HEK293 (cell line): ENCODE measurements at regions not wholly inside any gene's neighbourhood (a gene's known extent, or its start where the extent isn't known, plus 50 kb on each side); places are given as distances from the start of the nearest gene placed in this dataset.

Source experiments
- CTCF ChIA-PET: fragments of 350-600 bp; formaldehyde crosslinking; extraction: SDS; loops from one replicate; lab custom pipeline; 2021; ENCODE audit warnings: antibody characterized with exemption; lab: Yijun Ruan, JAX
- POLR2A ChIA-PET: fragments of 300-600 bp; formaldehyde crosslinking; extraction: SDS; loops from one replicate; lab custom pipeline; 2020; ENCODE audit warnings: antibody characterized with exemption, inconsistent platforms; lab: Yijun Ruan, JAX
- H3K27ac ChIP-seq: fragments of 200-500 bp; sonication (Bioruptor generic); 2 replicates; pipeline ENCODE4 v1.5.1; 2014; ENCODE audit warnings: low read depth, low read length, control low read depth, inconsistent platforms; ENCODE audit errors: extremely low read depth
- H3K36me3 ChIP-seq, 2 experiments: fragments of 200-500 bp in 1 of 2; sonication (Bioruptor generic) in 1 of 2; 1 replicate in 1 of 2; 2 replicates in 1 of 2; pipeline ENCODE4 v1.5.1; 2014 to 2017; ENCODE audit warnings: inconsistent platforms in 2 of 2, low read length in 2 of 2; ENCODE audit not compliant: control insufficient read depth in 2 of 2, insufficient read depth in 1 of 2
- H3K4me1 ChIP-seq: fragments of 200-500 bp; sonication (Bioruptor generic); 2 replicates; pipeline ENCODE4 v1.5.1; 2014; ENCODE audit warnings: mild to moderate bottlenecking, low read length, inconsistent platforms; ENCODE audit not compliant: control insufficient read depth, insufficient read depth
- H3K4me3 ChIP-seq: 2 replicates; pipeline ENCODE4 v1.5.1; 2011; ENCODE audit warnings: low read depth, mild to moderate bottlenecking, control low read depth, low read length, moderate library complexity
- H3K9me3 ChIP-seq: fragments of 200-500 bp; sonication (Bioruptor generic); 2 replicates; pipeline ENCODE4 v1.5.1; 2014; ENCODE audit warnings: low read depth, low read length, inconsistent platforms; ENCODE audit not compliant: control insufficient read depth, insufficient read depth
- GLI4 ChIP-seq: fragments of 450-650 bp; formaldehyde crosslinking; IDR thresholded peaks from 2 replicates; pipeline ENCODE4 v1.5.1; 2016; ENCODE audit warnings: missing biosample characterization, missing genetic modification characterization
- GLIS1 ChIP-seq: fragments of 450-650 bp; formaldehyde crosslinking; IDR thresholded peaks from 2 replicates; pipeline ENCODE4 v1.5.1; 2016; ENCODE audit warnings: missing biosample characterization, missing genetic modification characterization
- HOXD13 ChIP-seq: sonication (generic); formaldehyde crosslinking; IDR thresholded peaks from 2 replicates; pipeline ENCODE4 v1.8.0; 2022; ENCODE audit warnings: missing genetic modification reagents, borderline replicate concordance
- KLF1 ChIP-seq: fragments of 450-650 bp; formaldehyde crosslinking; IDR thresholded peaks from 2 replicates; pipeline ENCODE4 v1.5.1; 2016; ENCODE audit warnings: missing biosample characterization, missing genetic modification characterization
- OVOL3 ChIP-seq: fragments of 450-650 bp; formaldehyde crosslinking; IDR thresholded peaks from 2 replicates; pipeline ENCODE4 v1.5.1; 2016; ENCODE audit warnings: missing biosample characterization, missing genetic modification characterization
- RBAK ChIP-seq: fragments of 450-650 bp; formaldehyde crosslinking; IDR thresholded peaks from 2 replicates; pipeline ENCODE4 v1.5.1; 2016; ENCODE audit warnings: missing biosample characterization, missing genetic modification characterization
- SCRT2 ChIP-seq: fragments of 450-650 bp; formaldehyde crosslinking; IDR thresholded peaks from 2 replicates; pipeline ENCODE4 v1.5.1; 2016; ENCODE audit warnings: missing biosample characterization, missing genetic modification characterization
- SP2 ChIP-seq: fragments of 450-650 bp; formaldehyde crosslinking; IDR thresholded peaks from 2 replicates; pipeline ENCODE4 v1.5.1; 2016; ENCODE audit warnings: missing biosample characterization, missing genetic modification characterization
- TCF7L2 ChIP-seq: IDR thresholded peaks from 2 replicates; pipeline ENCODE4 v1.6.1; 2011; ENCODE audit warnings: low read depth, mild to moderate bottlenecking, inconsistent platforms, low read length, moderate library complexity, borderline replicate concordance
- WT1 ChIP-seq: fragments of 450-650 bp; formaldehyde crosslinking; IDR thresholded peaks from 2 replicates; pipeline ENCODE4 v1.5.1; 2016; ENCODE audit warnings: missing biosample characterization, missing genetic modification characterization
- ZBTB48 ChIP-seq: fragments of 450-650 bp; formaldehyde crosslinking; IDR thresholded peaks from 2 replicates; pipeline ENCODE4 v1.5.1; 2016; ENCODE audit warnings: missing biosample characterization, missing genetic modification characterization
- ZIC2 ChIP-seq: fragments of 450-650 bp; formaldehyde crosslinking; IDR thresholded peaks from 2 replicates; pipeline ENCODE4 v1.5.1; 2016; ENCODE audit warnings: missing biosample characterization, missing genetic modification characterization
- ZNF140 ChIP-seq: fragments of 450-650 bp; formaldehyde crosslinking; IDR thresholded peaks from 2 replicates; pipeline ENCODE4 v1.5.1; 2016; ENCODE audit warnings: missing biosample characterization, missing genetic modification characterization
- ZNF157 ChIP-seq: fragments of 450-650 bp; formaldehyde crosslinking; IDR thresholded peaks from 2 replicates; pipeline ENCODE4 v1.5.1; 2016; ENCODE audit warnings: missing biosample characterization, missing genetic modification characterization
- ZNF19 ChIP-seq: fragments of 450-650 bp; formaldehyde crosslinking; IDR thresholded peaks from 2 replicates; pipeline ENCODE4; 2016; ENCODE audit warnings: missing biosample characterization, missing genetic modification characterization, low read depth
- ZNF274 ChIP-seq, 2 experiments: fragments of 200-500 bp in 1 of 2; fragments of 450-650 bp in 1 of 2; sonication (Bioruptor generic) in 1 of 2; formaldehyde crosslinking in 1 of 2; IDR thresholded peaks; 2 replicates each; pipeline versions ENCODE4 v1.5.1 to v1.6.1; 2014 to 2016; ENCODE audit warnings: borderline replicate concordance in 1 of 2, inconsistent platforms in 1 of 2, low read length in 1 of 2, missing biosample characterization in 1 of 2, missing genetic modification characterization in 1 of 2
- ZNF350 ChIP-seq: fragments of 450-650 bp; formaldehyde crosslinking; IDR thresholded peaks from 2 replicates; pipeline ENCODE4 v1.5.0; 2017; ENCODE audit warnings: missing biosample characterization, mild to moderate bottlenecking, missing genetic modification characterization
- ZNF366 ChIP-seq: fragments of 450-650 bp; formaldehyde crosslinking; conservative IDR thresholded peaks from 2 replicates; pipeline ENCODE4 v1.5.1; 2016; ENCODE audit warnings: missing biosample characterization, missing genetic modification characterization
- ZNF37A ChIP-seq: fragments of 450-650 bp; IDR thresholded peaks from 2 replicates; pipeline ENCODE4 v1.5.1; 2018; ENCODE audit warnings: missing biosample characterization, missing genetic modification characterization
- ZNF416 ChIP-seq: fragments of 450-650 bp; formaldehyde crosslinking; IDR thresholded peaks from 2 replicates; pipeline ENCODE4 v1.5.1; 2016; ENCODE audit warnings: missing biosample characterization, missing genetic modification characterization
- ZNF530 ChIP-seq: fragments of 450-650 bp; formaldehyde crosslinking; IDR thresholded peaks from 2 replicates; pipeline ENCODE4 v1.5.1; 2016; ENCODE audit warnings: low read depth, missing biosample characterization, missing genetic modification characterization
- ZNF549 ChIP-seq: fragments of 450-650 bp; IDR thresholded peaks from 2 replicates; pipeline ENCODE4 v1.5.1; 2018; ENCODE audit warnings: missing biosample characterization, missing genetic modification characterization, mild to moderate bottlenecking, inconsistent platforms, moderate library complexity
- ZNF621 ChIP-seq: fragments of 450-650 bp; formaldehyde crosslinking; IDR thresholded peaks from 2 replicates; pipeline ENCODE4 v1.5.1; 2017; ENCODE audit warnings: missing biosample characterization, missing genetic modification characterization
- ZNF660 ChIP-seq: fragments of 450-650 bp; IDR thresholded peaks from 2 replicates; pipeline ENCODE4 v1.5.1; 2018; ENCODE audit warnings: missing biosample characterization, mild to moderate bottlenecking, missing genetic modification characterization
- ZNF670 ChIP-seq: fragments of 450-650 bp; formaldehyde crosslinking; IDR thresholded peaks from 2 replicates; pipeline ENCODE4 v1.5.1; 2016; ENCODE audit warnings: missing biosample characterization, missing genetic modification characterization, low read depth
- ZNF701 ChIP-seq: fragments of 450-650 bp; formaldehyde crosslinking; IDR thresholded peaks from 2 replicates; pipeline ENCODE4 v1.5.1; 2016; ENCODE audit warnings: missing biosample characterization, missing genetic modification characterization
- ZNF707 ChIP-seq: fragments of 450-650 bp; formaldehyde crosslinking; IDR thresholded peaks from 2 replicates; pipeline ENCODE4 v1.5.1; 2016; ENCODE audit warnings: missing biosample characterization, missing genetic modification characterization
- ZNF843 ChIP-seq: fragments of 450-650 bp; formaldehyde crosslinking; IDR thresholded peaks from 2 replicates; pipeline ENCODE4 v1.5.1; 2016; ENCODE audit warnings: missing biosample characterization, missing genetic modification characterization
- ZSCAN30 ChIP-seq: fragments of 450-650 bp; IDR thresholded peaks from 2 replicates; pipeline ENCODE4 v1.5.1; 2018; ENCODE audit warnings: missing biosample characterization, mild to moderate bottlenecking, missing genetic modification characterization, moderate library complexity
- TF ChIP-seq, protein P1 (sequence below): fragments of 450-650 bp; formaldehyde crosslinking; IDR thresholded peaks from 2 replicates; pipeline ENCODE4 v1.5.1; 2016; ENCODE audit warnings: missing biosample characterization, missing genetic modification characterization, borderline replicate concordance
- TF ChIP-seq, protein P2 (sequence below): fragments of 450-650 bp; formaldehyde crosslinking; IDR thresholded peaks from 2 replicates; pipeline ENCODE4 v1.5.1; 2016; ENCODE audit warnings: missing biosample characterization, missing genetic modification characterization

DNA sequence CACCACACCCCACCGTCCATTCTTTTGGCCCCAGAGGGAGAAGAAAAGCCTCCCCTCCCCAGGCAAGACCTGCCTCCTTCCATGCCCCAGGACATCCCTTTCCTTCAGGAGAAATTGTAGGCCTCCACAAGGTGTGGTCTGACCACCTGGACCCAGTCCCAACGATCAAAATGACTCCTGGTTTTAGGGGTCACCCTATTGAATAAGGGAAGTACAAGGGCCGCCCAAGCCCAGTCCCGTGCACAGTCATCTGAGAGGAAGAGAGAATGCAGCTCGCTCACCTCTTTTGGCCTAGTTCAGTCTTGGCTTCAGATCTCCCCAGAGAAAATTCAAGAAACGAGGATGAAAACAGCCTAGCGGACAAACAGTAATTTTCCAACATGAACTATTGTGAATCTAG lies 249.1 kb downstream of the UACA start:
- no peak overlapping the region for H3K4me3 ChIP-seq
- ChIA-PET CTCF (interaction anchor here (0.6 to 18.0 kb wide), 15 partner anchors 9 to 1051 kb away, joined by 3 to 181 read pairs (median 3); no protein-coding TSS in a partner anchor), POLR2A (no interaction called here)
- no peaks in the 10 kb centered on the region for H3K4me1 ChIP-seq
- TF ChIP-seq ZNF350 (tag by site-specific recombination) (no peak), ZNF157 (tag by site-specific recombination) (no peak), ZNF843 (tag by site-specific recombination) (no peak), ZNF707 (tag by site-specific recombination) (no peak), ZNF530 (no peak), RBAK (no peak), ZNF416 (tag by site-specific recombination) (no peak), SCRT2 (tag by site-specific recombination) (no peak), ZNF37A (tag by site-specific recombination) (no peak), ZNF274 (IDR thresholded peaks at IDR 0.05; ENCODE audit: low read length) (no peak), ZNF274 (tag by site-specific recombination; IDR thresholded peaks at IDR 0.05; ENCODE audit: borderline replicate concordance) (no peak), ZNF140 (tag by site-specific recombination) (no peak), ZNF621 (tag by site-specific recombination) (no peak), ZNF670 (tag by site-specific recombination) (no peak), ZNF549 (no peak), SP2 (tag by site-specific recombination) (no peak), ZNF701 (no peak)
- TF ChIP-seq, protein P1, sequence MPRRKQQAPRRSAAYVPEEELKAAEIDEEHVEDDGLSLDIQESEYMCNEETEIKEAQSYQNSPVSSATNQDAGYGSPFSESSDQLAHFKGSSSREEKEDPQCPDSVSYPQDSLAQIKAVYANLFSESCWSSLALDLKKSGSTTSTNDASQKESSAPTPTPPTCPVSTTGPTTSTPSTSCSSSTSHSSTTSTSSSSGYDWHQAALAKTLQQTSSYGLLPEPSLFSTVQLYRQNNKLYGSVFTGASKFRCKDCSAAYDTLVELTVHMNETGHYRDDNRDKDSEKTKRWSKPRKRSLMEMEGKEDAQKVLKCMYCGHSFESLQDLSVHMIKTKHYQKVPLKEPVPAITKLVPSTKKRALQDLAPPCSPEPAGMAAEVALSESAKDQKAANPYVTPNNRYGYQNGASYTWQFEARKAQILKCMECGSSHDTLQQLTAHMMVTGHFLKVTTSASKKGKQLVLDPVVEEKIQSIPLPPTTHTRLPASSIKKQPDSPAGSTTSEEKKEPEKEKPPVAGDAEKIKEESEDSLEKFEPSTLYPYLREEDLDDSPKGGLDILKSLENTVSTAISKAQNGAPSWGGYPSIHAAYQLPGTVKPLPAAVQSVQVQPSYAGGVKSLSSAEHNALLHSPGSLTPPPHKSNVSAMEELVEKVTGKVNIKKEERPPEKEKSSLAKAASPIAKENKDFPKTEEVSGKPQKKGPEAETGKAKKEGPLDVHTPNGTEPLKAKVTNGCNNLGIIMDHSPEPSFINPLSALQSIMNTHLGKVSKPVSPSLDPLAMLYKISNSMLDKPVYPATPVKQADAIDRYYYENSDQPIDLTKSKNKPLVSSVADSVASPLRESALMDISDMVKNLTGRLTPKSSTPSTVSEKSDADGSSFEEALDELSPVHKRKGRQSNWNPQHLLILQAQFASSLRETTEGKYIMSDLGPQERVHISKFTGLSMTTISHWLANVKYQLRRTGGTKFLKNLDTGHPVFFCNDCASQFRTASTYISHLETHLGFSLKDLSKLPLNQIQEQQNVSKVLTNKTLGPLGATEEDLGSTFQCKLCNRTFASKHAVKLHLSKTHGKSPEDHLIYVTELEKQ (tag by site-specific recombination) = no peak
- TF ChIP-seq, protein P2, sequence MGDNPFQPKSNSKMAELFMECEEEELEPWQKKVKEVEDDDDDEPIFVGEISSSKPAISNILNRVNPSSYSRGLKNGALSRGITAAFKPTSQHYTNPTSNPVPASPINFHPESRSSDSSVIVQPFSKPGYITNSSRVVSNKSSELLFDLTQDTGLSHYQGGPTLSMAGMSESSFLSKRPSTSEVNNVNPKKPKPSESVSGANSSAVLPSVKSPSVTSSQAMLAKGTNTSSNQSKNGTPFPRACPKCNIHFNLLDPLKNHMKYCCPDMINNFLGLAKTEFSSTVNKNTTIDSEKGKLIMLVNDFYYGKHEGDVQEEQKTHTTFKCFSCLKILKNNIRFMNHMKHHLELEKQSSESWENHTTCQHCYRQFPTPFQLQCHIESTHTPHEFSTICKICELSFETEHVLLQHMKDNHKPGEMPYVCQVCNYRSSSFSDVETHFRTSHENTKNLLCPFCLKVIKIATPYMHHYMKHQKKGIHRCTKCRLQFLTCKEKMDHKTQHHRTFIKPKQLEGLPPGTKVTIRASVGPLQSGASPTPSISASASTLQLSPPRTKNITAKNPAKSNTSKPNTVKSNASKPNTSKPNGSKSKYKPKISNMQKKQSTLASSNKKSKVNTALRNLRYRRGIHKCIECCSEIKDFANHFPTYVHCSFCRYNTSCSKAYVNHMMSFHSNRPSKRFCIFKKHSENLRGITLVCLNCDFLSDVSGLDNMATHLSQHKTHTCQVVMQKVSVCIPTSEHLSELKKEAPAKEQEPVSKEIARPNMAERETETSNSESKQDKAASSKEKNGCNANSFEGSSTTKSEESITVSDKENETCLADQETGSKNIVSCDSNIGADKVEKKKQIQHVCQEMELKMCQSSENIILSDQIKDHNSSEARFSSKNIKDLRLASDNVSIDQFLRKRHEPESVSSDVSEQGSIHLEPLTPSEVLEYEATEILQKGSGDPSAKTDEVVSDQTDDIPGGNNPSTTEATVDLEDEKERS (tag by site-specific recombination) = no peak
- no peaks in the 10 kb centered on the region for H3K9me3 ChIP-seq
- no peak overlapping the region for H3K27ac ChIP-seq
- H3K36me3 ChIP-seq = no peaks in the 10 kb centered on the region

DNA sequence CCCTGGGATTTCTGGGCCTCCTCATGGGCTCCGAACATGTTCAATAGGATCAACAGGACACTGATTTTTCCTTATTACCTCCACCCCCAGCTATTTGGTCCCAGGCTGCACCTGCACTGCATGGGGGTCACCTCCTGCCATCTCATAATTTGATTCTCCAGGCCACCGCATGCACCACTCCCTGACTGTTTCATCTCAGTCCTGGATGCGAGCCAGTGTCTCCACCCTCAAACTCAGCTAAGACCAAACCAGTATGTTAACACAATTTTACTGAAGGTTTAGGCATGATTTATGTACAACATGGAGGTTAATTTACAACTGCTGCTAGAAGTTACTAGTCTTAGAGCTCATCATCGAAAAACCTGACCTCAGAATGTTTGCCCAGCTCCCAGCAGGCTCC lies 249.5 kb downstream of the UACA start:
- Histone ChIP-seq H3K27ac (no peak overlapping the region; the same call in 1 of the 2 replicates), H3K9me3 (no peaks in the 10 kb centered on the region), H3K36me3 (no peaks in the 10 kb centered on the region), H3K4me3 (no peak overlapping the region), H3K4me1 (peaks cover 4% of the 10 kb centered on the region; the same call in 1 of the 2 replicates)
- CTCF ChIA-PET = interaction anchor here (0.5 to 18.0 kb wide), 15 partner anchors 9 to 477 kb away, joined by 3 to 181 read pairs (median 3); no protein-coding TSS in a partner anchor
- peak; percentile 73 for TF ChIP-seq ZIC2 (tag by site-specific recombination)
- TF ChIP-seq ZNF157 (tag by site-specific recombination) = no peak
- peak; percentile 45; the same call in 1 of the 2 replicates for TF ChIP-seq GLIS1 (tag by site-specific recombination)
- TF ChIP-seq ZSCAN30 = no peak
- TF ChIP-seq OVOL3 (tag by site-specific recombination) = no peak
- TF ChIP-seq WT1 = no peak
- TF ChIP-seq ZNF660 (tag by site-specific recombination) = no peak
- 0 out of 2 replicates have a peak, but pooled peaks have one; percentile 18 for TF ChIP-seq ZBTB48
- peak; percentile 30; the same call in 1 of the 2 replicates for TF ChIP-seq KLF1 (tag by site-specific recombination)
- TF ChIP-seq TCF7L2 = no peak
- no peak for TF ChIP-seq HOXD13 (CRISPR knock-in tag)
- no peak for TF ChIP-seq GLI4 (tag by site-specific recombination)
- TF ChIP-seq ZNF19 (tag by site-specific recombination) = no peak
- no peak for TF ChIP-seq RBAK
- TF ChIP-seq ZNF366 (tag by site-specific recombination) = no peak
- TF ChIP-seq, all 188 proteins: peak for 4
- POLR2A ChIA-PET = no interaction called here
